ENCODE measurements at regions not wholly inside any gene's neighbourhood (a gene's known extent, or its start where the extent isn't known, plus 50 kb on each side); places are given as distances from the start of the nearest gene placed in this dataset.

DNA sequence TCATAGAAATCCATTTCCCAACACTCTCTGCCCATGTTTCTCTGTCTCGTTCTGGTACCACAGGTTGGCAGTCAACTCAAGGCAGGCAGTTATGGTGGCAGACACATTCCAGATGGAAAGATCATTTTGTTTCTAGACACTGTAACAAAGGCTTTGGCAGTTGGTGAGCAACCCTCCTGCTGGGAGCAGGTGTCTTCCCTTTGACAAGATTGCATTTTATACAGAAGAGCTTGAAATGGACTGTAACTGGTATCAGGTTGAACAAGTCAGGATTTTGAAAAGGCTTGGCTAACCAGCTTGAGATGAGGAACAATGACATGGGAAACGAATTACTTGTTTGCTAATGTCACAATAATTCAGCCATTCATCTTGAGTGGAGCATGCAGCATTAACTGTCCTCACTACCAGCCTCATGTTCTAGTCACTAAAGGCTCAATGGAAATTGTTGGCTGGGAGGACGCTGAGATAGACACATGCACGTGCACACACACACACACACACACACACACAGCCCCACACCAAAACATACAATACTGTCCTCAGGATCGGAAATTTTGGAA lies 170.0 kb downstream of the SEMA6D start:
- no peak for TF ChIP-seq CTCF (IDR thresholded peaks at IDR 0.05)
- TF ChIP-seq POLR2AphosphoS5 (IDR thresholded peaks at IDR 0.05): no peak
- no peak for TF ChIP-seq EP300 (IDR thresholded peaks at IDR 0.05)
- no peak for TF ChIP-seq POLR2A (IDR thresholded peaks at IDR 0.05)
